Testis (tissue), 2 donors: ENCODE measurements at regions not wholly inside any gene's neighbourhood (a gene's known extent, or its start where the extent isn't known, plus 50 kb on each side); places are given as distances from the start of the nearest gene placed in this dataset.
A peak's percentile ranks its signal among the peaks of the same experiment; 100 is the strongest.

Experiments used
- DNase-seq: peaks from one replicate; pipeline ENCODE4 v3.0.0-alpha.2; 2019
- H3K27ac ChIP-seq, 2 donors: fragments of 200-600 bp; sonication (generic); one replicate each; pipeline ENCODE4 v1.5.1; 2019
- H3K27me3 ChIP-seq: fragments of 200-600 bp; sonication (generic); one replicate; pipeline ENCODE4 v1.5.1; 2019
- H3K36me3 ChIP-seq: fragments of 200-600 bp; sonication (generic); one replicate; pipeline ENCODE4 v1.5.1; 2017; ENCODE audit warnings: low read depth; ENCODE audit errors: missing control alignments
- H3K4me1 ChIP-seq: fragments of 200-600 bp; sonication (generic); one replicate; pipeline ENCODE4 v1.5.1; 2019
- H3K4me3 ChIP-seq, 2 donors: fragments of 200-600 bp; sonication (generic); one replicate each; pipeline ENCODE4 v1.5.1; 2017 to 2019
- H3K9me3 ChIP-seq: fragments of 200-600 bp; sonication (generic); one replicate; pipeline ENCODE4 v1.5.1; 2017
- POLR2A ChIP-seq: fragments of 450-650 bp; IDR thresholded peaks from one replicate; pipeline ENCODE4 v1.6.1; 2017; ENCODE audit warnings: antibody characterized with exemption, mild to moderate bottlenecking, moderate library complexity
- WGBS, 2 donors: methylation state at CpG; one replicate each; pipeline ENCODE4 v1.1.5; 2018; 5-methylcytosine and 5-hydroxymethylcytosine counted together
- intact Hi-C: fragments of 100-400 bp; cut with DNase I; formaldehyde crosslinking; loops from one replicate; pipeline ENCODE4 v1.15.1; 2023; ENCODE audit warnings: low total_unique reads
- TF ChIP-seq, protein P1 (sequence below), 3 experiments: fragments of 450-650 bp in 2 of 3; fragments of 200-600 bp in 1 of 3; sonication (generic) in 1 of 3; IDR thresholded peaks; one replicate each; pipeline ENCODE4 v1.5.1; 2016 to 2019; ENCODE audit warnings: antibody characterized with exemption in 3 of 3, mild to moderate bottlenecking in 2 of 3, moderate library complexity in 1 of 3

DNA sequence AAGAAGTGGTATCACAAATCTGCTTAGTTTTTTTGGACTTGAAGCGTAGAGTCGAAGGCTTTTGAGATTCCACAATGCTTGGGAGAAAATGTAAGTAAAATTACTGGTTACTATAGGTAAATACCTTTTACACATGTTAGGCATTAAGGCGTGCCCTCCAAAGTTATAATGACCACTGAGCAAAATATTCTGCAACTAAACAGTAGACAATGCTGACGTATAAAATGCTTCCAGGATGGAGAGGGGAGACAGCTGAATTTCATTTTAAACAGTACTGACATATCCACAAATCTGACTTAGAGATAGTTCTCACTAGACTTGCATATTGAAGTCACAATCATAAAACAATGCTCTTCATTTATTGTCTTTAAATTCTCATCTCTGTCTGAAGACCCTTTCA, 144.5 kb upstream of the DCN start:
- H3K36me3 ChIP-seq: no peaks in the 10 kb centered on the region
- H3K4me1 ChIP-seq: no peaks in the 10 kb centered on the region
- no peaks in the 10 kb centered on the region for H3K27me3 ChIP-seq
- H3K9me3 ChIP-seq: no peaks in the 10 kb centered on the region
- DNase-seq: no peak
- no peak overlapping the region for H3K4me3 ChIP-seq
- WGBS, 2 donors: 54 to 68% methylated on average over 4 of the region's 4 CpGs
- intact Hi-C loops: loop anchor here (10.0 kb wide), 1 partner anchor 142 kb away; the partner anchor contains the start of gene DCN
- TF ChIP-seq POLR2A: no peak
- TF ChIP-seq, protein P1, sequence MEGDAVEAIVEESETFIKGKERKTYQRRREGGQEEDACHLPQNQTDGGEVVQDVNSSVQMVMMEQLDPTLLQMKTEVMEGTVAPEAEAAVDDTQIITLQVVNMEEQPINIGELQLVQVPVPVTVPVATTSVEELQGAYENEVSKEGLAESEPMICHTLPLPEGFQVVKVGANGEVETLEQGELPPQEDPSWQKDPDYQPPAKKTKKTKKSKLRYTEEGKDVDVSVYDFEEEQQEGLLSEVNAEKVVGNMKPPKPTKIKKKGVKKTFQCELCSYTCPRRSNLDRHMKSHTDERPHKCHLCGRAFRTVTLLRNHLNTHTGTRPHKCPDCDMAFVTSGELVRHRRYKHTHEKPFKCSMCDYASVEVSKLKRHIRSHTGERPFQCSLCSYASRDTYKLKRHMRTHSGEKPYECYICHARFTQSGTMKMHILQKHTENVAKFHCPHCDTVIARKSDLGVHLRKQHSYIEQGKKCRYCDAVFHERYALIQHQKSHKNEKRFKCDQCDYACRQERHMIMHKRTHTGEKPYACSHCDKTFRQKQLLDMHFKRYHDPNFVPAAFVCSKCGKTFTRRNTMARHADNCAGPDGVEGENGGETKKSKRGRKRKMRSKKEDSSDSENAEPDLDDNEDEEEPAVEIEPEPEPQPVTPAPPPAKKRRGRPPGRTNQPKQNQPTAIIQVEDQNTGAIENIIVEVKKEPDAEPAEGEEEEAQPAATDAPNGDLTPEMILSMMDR (IDR thresholded peaks at IDR 0.05): no peak
- H3K27ac ChIP-seq: peak overlapping the region; percentile 37 to 73

DNA sequence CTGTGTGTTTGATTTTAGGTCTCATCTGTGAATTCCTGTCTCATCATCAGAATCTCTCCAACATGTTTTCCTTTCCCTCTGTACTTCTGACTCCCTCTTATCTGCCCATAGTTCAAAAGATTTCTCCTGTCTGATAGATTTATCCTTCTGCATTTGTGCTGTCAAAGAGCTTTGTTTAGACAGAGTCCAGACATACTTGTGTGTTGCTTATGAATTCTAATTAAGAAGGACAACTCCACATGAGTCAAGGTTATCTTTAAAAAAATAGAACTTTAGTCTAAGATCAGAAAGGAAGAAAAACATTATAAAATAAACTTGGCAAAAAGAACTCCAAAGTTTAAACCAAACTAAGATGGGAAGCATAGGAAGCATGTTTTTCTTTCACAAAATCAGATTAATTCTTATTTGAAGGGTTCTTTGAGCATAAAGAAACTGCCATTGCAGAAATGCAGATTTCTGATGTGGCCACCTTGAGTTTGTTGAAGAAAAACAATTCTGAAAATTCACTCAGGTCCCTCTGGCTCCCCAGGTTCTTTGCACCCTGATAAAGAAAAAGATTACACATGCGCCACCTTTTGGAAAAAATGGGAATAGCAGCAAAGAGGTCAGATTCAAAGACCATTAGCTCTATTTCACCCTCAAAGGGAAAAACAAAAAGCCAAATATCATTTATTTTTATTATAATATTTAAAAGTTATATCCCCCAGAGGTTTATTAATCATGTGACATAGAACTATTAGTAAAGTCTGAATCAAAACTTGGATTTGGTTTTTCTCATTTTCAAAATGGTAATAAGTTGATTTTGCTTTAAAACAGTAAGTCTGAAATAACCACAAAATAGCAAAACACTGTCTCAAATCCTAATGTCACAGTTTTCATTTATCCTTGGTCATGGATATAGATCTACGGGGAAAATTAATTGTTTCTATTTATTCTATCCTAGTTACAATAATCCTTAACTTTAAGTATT, 143.7 kb upstream of the DCN start:
- DNase-seq: peak; percentile 80
- 39 to 49% methylated on average over 2 of the region's 2 CpGs for WGBS, 2 donors
- intact Hi-C loops: loop anchor here (10.0 kb wide), 1 partner anchor 142 kb away; the partner anchor contains the start of gene DCN
- TF ChIP-seq POLR2A: no peak
- TF ChIP-seq, protein P1 (IDR thresholded peaks at IDR 0.05): peak; percentile 78 to 84 (median 80)
- H3K36me3 ChIP-seq: no peaks in the 10 kb centered on the region
- no peaks in the 10 kb centered on the region for H3K9me3 ChIP-seq
- H3K27me3 ChIP-seq: no peaks in the 10 kb centered on the region
- no peak overlapping the region for H3K4me3 ChIP-seq
- H3K27ac ChIP-seq: peak overlapping the region; percentile 37 to 73
- H3K4me1 ChIP-seq: no peaks in the 10 kb centered on the region

DNA sequence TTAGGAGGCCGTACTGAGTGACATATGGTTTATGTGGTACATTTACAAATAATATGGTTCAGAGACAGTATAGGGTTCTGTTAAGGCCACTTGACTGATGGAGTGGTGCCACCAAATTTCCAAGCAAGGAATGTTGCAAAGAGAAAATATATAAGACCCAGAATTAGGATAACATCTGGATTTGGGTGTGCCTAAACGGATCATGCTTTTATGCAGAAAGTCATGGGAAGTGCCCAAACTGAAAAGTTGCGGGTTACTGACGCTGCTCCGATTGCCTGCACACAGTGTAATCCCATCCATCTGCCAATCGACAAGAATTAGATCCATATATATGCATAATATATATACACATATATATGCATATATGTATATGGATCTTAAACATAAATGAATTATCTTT, 138.4 kb upstream of the DCN start:
- no peaks in the 10 kb centered on the region for H3K27me3 ChIP-seq
- intact Hi-C loops: loop anchor here (10.0 kb wide), 1 partner anchor 136 kb away; the partner anchor contains the start of gene DCN
- no peaks in the 10 kb centered on the region for H3K9me3 ChIP-seq
- no peak overlapping the region for H3K27ac ChIP-seq
- H3K4me3 ChIP-seq: no peak overlapping the region
- peaks cover 6% of the 10 kb centered on the region for H3K4me1 ChIP-seq
- 92% methylated on average over 6 of the region's 6 CpGs for WGBS, 2 donors
- no peaks in the 10 kb centered on the region for H3K36me3 ChIP-seq
- DNase-seq: no peak
- TF ChIP-seq, protein P1 (IDR thresholded peaks at IDR 0.05): no peak
- TF ChIP-seq POLR2A: no peak

DNA sequence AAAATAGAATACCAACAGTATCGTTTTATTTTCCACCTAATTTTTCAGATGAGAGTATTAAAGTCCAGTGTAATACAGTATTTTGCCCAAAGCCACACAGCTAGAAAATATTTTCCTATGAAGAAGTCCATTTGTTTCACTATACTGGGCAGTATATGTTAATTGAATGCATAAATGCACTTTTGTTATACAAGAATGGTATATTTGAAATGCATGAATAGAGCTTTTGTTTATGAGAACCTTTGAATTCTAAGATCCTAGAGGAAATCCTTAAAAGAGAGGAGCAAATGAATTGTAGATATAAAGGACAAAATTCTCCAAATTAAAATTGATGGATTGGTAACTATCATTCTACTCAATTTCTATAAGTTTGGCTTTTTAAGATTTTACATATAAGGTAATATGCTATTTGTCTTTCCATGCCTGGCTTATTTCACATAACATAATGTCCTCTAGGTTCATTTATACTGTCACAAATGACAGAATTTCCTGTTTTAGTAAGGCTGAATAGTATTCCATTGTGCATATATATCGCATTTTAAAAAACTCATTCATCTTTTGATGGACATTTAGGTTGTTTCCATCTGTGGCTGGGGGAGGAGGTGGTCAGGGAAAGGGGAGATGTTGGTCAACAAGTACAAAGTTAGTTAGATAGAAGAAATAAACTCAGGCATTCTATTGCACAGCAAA, 136.6 kb upstream of the DCN start:
- WGBS, 2 donors: 53 to 83% methylated on average over 2 of the region's 2 CpGs
- no peak for TF ChIP-seq POLR2A
- TF ChIP-seq, protein P1 (IDR thresholded peaks at IDR 0.05): no peak
- H3K27me3 ChIP-seq: no peaks in the 10 kb centered on the region
- no peak overlapping the region for H3K4me3 ChIP-seq
- no peaks in the 10 kb centered on the region for H3K9me3 ChIP-seq
- no peak overlapping the region for H3K27ac ChIP-seq
- intact Hi-C loops: no loop called here
- DNase-seq: no peak
- H3K36me3 ChIP-seq: no peaks in the 10 kb centered on the region
- H3K4me1 ChIP-seq: peaks cover 7% of the 10 kb centered on the region
